ENCODE measurements at regions not wholly inside any gene's neighbourhood (a gene's known extent, or its start where the extent isn't known, plus 50 kb on each side); places are given as distances from the start of the nearest gene placed in this dataset.

DNA sequence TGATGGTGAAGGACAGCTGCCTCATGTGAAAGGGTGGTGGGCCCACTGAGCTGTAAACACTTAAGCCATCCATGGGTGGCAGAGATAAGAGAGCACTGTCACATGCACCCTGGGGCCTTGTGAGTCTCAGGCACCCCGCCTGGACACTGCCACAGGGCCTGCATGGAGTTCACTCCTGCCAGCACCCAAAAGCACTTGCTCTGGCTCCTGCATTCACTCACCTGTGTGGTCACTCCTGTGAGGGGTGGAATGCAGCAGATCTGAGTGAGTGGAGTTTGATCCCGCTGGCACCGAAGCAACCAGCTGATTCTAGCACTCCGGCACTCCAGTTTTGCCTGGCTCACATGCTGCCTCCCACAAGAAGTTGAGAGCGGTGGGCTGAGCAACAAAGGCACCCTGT is 1142.1 kb upstream of the PRMT6 start:
- BruUV-seq (replicated peaks) = no TSS peak
- CTCF ChIA-PET (ENCODE audit: low intra/inter-chr PET ratio, low total read pairs) = no interaction called here

GRCh38 chr1:105934806-105935205 is 1121.7 kb upstream of the PRMT6 start:
- Histone ChIP-seq H3K27me3 (ENCODE audit: control insufficient read depth in 1 of 2, insufficient read depth in 2 of 2, low read length in 2 of 2) (no peaks in the 10 kb centered on the region), H2AFZ (ENCODE audit: low read length) (no peak overlapping the region), H3K9me3 (ENCODE audit: low read length) (peaks cover 64% of the 10 kb centered on the region), H4K20me1 (ENCODE audit: insufficient read depth, low read length) (no peaks in the 10 kb centered on the region), H3K4me2 (ENCODE audit: low read depth, low read length) (no peak overlapping the region), H3K79me2 (ENCODE audit: insufficient read depth, low read length) (no peaks in the 10 kb centered on the region), H3K4me1 (ENCODE audit: insufficient read depth, low read length) (no peaks in the 10 kb centered on the region), H3K9ac (ENCODE audit: insufficient read depth, low read depth, low read length) (no peak overlapping the region), H3K36me3 (replicated peaks in 1 of 2; ENCODE audit: control insufficient read depth in 1 of 2, insufficient read depth in 2 of 2, low read length in 2 of 2) (no peaks in the 10 kb centered on the region), H3K4me3 (replicated peaks in 1 of 3; ENCODE audit: insufficient read depth in 1 of 3, low read depth in 2 of 3, low read length in 3 of 3) (no peak overlapping the region), H3K27ac (ENCODE audit: extremely low read length, insufficient read depth, low read length) (no peak overlapping the region)
- intact Hi-C loops (cut with micrococcal nuclease; ENCODE audit: unreplicated experiment) = no loop called here
- POLR2A ChIA-PET = no interaction called here
- ATAC-seq (no peak), DNase-seq (ENCODE audit: low spot score) (no peak), FAIRE-seq (no peak)
- CTCF ChIA-PET (ENCODE audit: low intra/inter-chr PET ratio, low total read pairs) = no interaction called here
- BruUV-seq (replicated peaks) = no TSS peak
- in situ Hi-C loops (cut with HindIII; ENCODE audit: extremely low pct_ligation_motif_present, low pct_unique_long_range_greater_than_20kb) = no loop called here
- 6% methylated on average over 1 of the region's 1 CpG for WGBS (ENCODE audit: low lambda C conversion rate)
- no peak for TF ChIP-seq SP4 (CRISPR knock-in tag; IDR thresholded peaks at IDR 0.05)
- TF ChIP-seq SOX5 (CRISPR knock-in tag; IDR thresholded peaks at IDR 0.05; ENCODE audit: borderline replicate concordance) = no peak
- no peak for TF ChIP-seq ZNF136 (CRISPR knock-in tag; IDR thresholded peaks at IDR 0.05; ENCODE audit: low read depth)
- TF ChIP-seq NFATC3 (CRISPR knock-in tag; IDR thresholded peaks at IDR 0.05) = no peak
- no peak for TF ChIP-seq CAMTA2 (CRISPR knock-in tag; IDR thresholded peaks at IDR 0.05; ENCODE audit: borderline replicate concordance)
- TF ChIP-seq FUBP1 (CRISPR knock-in tag; IDR thresholded peaks at IDR 0.05; ENCODE audit: borderline replicate concordance) = no peak
- TF ChIP-seq, protein P1, sequence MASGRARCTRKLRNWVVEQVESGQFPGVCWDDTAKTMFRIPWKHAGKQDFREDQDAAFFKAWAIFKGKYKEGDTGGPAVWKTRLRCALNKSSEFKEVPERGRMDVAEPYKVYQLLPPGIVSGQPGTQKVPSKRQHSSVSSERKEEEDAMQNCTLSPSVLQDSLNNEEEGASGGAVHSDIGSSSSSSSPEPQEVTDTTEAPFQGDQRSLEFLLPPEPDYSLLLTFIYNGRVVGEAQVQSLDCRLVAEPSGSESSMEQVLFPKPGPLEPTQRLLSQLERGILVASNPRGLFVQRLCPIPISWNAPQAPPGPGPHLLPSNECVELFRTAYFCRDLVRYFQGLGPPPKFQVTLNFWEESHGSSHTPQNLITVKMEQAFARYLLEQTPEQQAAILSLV (CRISPR knock-in tag; IDR thresholded peaks at IDR 0.05; ENCODE audit: borderline replicate concordance) = no peak
- TF ChIP-seq NFKB2 (CRISPR knock-in tag; IDR thresholded peaks at IDR 0.05; ENCODE audit: borderline replicate concordance) = no peak

More for the DNA sequence above, 1142.1 kb upstream of the PRMT6 start:
- H3K36me3 ChIP-seq (replicated peaks in 1 of 2; ENCODE audit: control insufficient read depth in 1 of 2, insufficient read depth in 2 of 2, low read length in 2 of 2) = no peaks in the 10 kb centered on the region
- WGBS (ENCODE audit: low lambda C conversion rate) = 0% methylated on average over 3 of the region's 5 CpGs
- no peak overlapping the region for H3K27ac ChIP-seq (ENCODE audit: extremely low read length, insufficient read depth, low read length)
- no peaks in the 10 kb centered on the region for H3K27me3 ChIP-seq (ENCODE audit: control insufficient read depth in 1 of 2, insufficient read depth in 2 of 2, low read length in 2 of 2)
- no peak for FAIRE-seq
- no peaks in the 10 kb centered on the region for H3K79me2 ChIP-seq (ENCODE audit: insufficient read depth, low read length)
- H3K9ac ChIP-seq (ENCODE audit: insufficient read depth, low read depth, low read length) = no peak overlapping the region
- H2AFZ ChIP-seq (ENCODE audit: low read length) = no peak overlapping the region
- ATAC-seq = no peak
- H3K4me1 ChIP-seq (ENCODE audit: insufficient read depth, low read length) = no peaks in the 10 kb centered on the region
- H3K4me2 ChIP-seq (ENCODE audit: low read depth, low read length) = no peak overlapping the region
- intact Hi-C loops (cut with micrococcal nuclease; ENCODE audit: unreplicated experiment) (no loop called here), in situ Hi-C loops (cut with HindIII; ENCODE audit: extremely low pct_ligation_motif_present, low pct_unique_long_range_greater_than_20kb) (no loop called here)
- POLR2A ChIA-PET = no interaction called here
- DNase-seq (ENCODE audit: low spot score) = no peak
- TF ChIP-seq HCFC1 (IDR thresholded peaks at IDR 0.05; ENCODE audit: low read depth, low read length) (no peak), GTF2F1 (IDR thresholded peaks at IDR 0.05; ENCODE audit: low read length) (no peak), ATF1 (CRISPR knock-in tag; IDR thresholded peaks at IDR 0.05) (no peak), ZNF556 (CRISPR knock-in tag; IDR thresholded peaks at IDR 0.05; ENCODE audit: borderline replicate concordance) (no peak), SP140L (CRISPR knock-in tag; IDR thresholded peaks at IDR 0.05; ENCODE audit: borderline replicate concordance) (no peak), ZNF749 (CRISPR knock-in tag; IDR thresholded peaks at IDR 0.05; ENCODE audit: borderline replicate concordance) (no peak), HES4 (CRISPR knock-in tag; IDR thresholded peaks at IDR 0.05; ENCODE audit: borderline replicate concordance) (no peak), ZBTB38 (CRISPR knock-in tag; IDR thresholded peaks at IDR 0.05) (no peak)
- peaks cover 72% of the 10 kb centered on the region for H3K9me3 ChIP-seq (ENCODE audit: low read length)
- no peak overlapping the region for H3K4me3 ChIP-seq (replicated peaks in 1 of 3; ENCODE audit: insufficient read depth in 1 of 3, low read depth in 2 of 3, low read length in 3 of 3)
- H4K20me1 ChIP-seq (ENCODE audit: insufficient read depth, low read length) = no peaks in the 10 kb centered on the region
